Astrocyte (in vitro differentiated cells and primary cell): ENCODE measurements at regions not wholly inside any gene's neighbourhood (a gene's known extent, or its start where the extent isn't known, plus 50 kb on each side); places are given as distances from the start of the nearest gene placed in this dataset.

Source experiments
- EZH2 ChIP-seq: IDR thresholded peaks from 2 replicates; pipeline ENCODE4 v1.6.1; 2012; ENCODE audit warnings: mild to moderate bottlenecking, low read length, inconsistent platforms; ENCODE audit not compliant: insufficient read depth
- TF ChIP-seq, protein P1 (sequence below): IDR thresholded peaks from 2 replicates; pipeline ENCODE4 v1.5.1; 2011; ENCODE audit warnings: low read depth, mild to moderate bottlenecking, inconsistent platforms, low read length, moderate library complexity; ENCODE audit not compliant: insufficient read depth

DNA sequence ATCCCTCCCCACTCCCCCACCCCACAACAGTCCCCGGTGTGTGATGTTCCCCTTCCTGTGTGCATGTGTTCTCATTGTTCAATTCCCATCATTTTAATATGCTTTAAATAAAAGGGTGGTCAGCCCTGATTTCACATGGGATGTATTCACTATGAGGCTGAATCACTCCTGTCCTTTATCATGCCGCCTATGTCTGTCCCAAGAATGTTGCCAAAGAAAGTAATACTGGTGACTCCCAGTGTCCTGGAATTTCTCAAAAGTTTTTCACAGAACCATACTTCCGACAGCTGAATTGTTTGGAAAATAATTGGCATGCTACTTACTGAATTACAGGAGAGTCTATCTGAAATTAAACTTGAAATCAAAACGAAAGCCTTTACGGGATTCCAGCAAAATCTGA is 217.7 kb downstream of the HAO1 start:
- TF ChIP-seq, protein P1, sequence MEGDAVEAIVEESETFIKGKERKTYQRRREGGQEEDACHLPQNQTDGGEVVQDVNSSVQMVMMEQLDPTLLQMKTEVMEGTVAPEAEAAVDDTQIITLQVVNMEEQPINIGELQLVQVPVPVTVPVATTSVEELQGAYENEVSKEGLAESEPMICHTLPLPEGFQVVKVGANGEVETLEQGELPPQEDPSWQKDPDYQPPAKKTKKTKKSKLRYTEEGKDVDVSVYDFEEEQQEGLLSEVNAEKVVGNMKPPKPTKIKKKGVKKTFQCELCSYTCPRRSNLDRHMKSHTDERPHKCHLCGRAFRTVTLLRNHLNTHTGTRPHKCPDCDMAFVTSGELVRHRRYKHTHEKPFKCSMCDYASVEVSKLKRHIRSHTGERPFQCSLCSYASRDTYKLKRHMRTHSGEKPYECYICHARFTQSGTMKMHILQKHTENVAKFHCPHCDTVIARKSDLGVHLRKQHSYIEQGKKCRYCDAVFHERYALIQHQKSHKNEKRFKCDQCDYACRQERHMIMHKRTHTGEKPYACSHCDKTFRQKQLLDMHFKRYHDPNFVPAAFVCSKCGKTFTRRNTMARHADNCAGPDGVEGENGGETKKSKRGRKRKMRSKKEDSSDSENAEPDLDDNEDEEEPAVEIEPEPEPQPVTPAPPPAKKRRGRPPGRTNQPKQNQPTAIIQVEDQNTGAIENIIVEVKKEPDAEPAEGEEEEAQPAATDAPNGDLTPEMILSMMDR, result no peak
- no peak for TF ChIP-seq EZH2
